Spleen (tissue), 11 donors: ENCODE measurements at regions not wholly inside any gene's neighbourhood (a gene's known extent, or its start where the extent isn't known, plus 50 kb on each side); places are given as distances from the start of the nearest gene placed in this dataset.

Experiments
- DNase-seq: peaks from one replicate; pipeline ENCODE4 v3.0.0-alpha.2; 2020
- H3K27ac ChIP-seq, 8 donors: fragments of 200-600 bp; sonication (generic) in 7 of 8; 1 replicate in 4 of 8; 2 replicates in 4 of 8; pipeline versions ENCODE4 v1.5.0 to v1.8.0; 2016 to 2021; ENCODE audit warnings: inconsistent platforms in 4 of 8, mild to moderate bottlenecking in 4 of 8, moderate library complexity in 1 of 8
- H3K27me3 ChIP-seq, 7 donors: fragments of 200-600 bp; sonication (generic) in 6 of 7; replicated peaks in 1 of 7; 1 replicate in 4 of 7; 2 replicates in 3 of 7; pipeline versions ENCODE4 v1.5.0 to v1.8.0; 2016 to 2021; ENCODE audit warnings: inconsistent platforms in 3 of 7, mild to moderate bottlenecking in 1 of 7
- H3K36me3 ChIP-seq, 6 donors: fragments of 200-600 bp; sonication (generic) in 5 of 6; 1 replicate in 4 of 6; 2 replicates in 2 of 6; pipeline versions ENCODE4 v1.5.0 to v1.8.0; 2016 to 2021; ENCODE audit warnings: inconsistent platforms in 2 of 6
- H3K4me1 ChIP-seq, 6 donors: fragments of 200-600 bp; sonication (generic) in 5 of 6; 1 replicate in 3 of 6; 2 replicates in 3 of 6; pipeline versions ENCODE4 v1.5.0 to v1.8.0; 2016 to 2021; ENCODE audit warnings: inconsistent platforms in 3 of 6
- H3K4me3 ChIP-seq, 8 donors: fragments of 200-600 bp; sonication (generic) in 7 of 8; 1 replicate in 4 of 8; 2 replicates in 4 of 8; pipeline versions ENCODE4 v1.5.0 to v1.8.0; 2016 to 2021; ENCODE audit warnings: inconsistent platforms in 4 of 8, mild to moderate bottlenecking in 4 of 8, moderate library complexity in 2 of 8
- H3K9me3 ChIP-seq, 8 donors: fragments of 200-600 bp; sonication (generic) in 7 of 8; 1 replicate in 4 of 8; 2 replicates in 4 of 8; pipeline versions ENCODE4 v1.5.0 to v1.8.0; 2016 to 2021; ENCODE audit warnings: inconsistent platforms in 4 of 8
- CTCF ChIP-seq, 11 experiments: fragments of 200-600 bp in 7 of 11; fragments of 450-650 bp in 4 of 11; sonication (generic) in 4 of 11; IDR thresholded peaks in 8 of 11; conservative IDR thresholded peaks in 3 of 11; 1 replicate in 7 of 11; 2 replicates in 4 of 11; pipeline versions ENCODE4 v1.4.0 to v1.8.0; 2016 to 2021; ENCODE audit warnings: antibody characterized with exemption in 11 of 11, inconsistent platforms in 4 of 11, mild to moderate bottlenecking in 1 of 11
- POLR2A ChIP-seq, 3 donors: fragments of 450-650 bp; IDR thresholded peaks; one replicate each; pipeline ENCODE4 v1.5.1; 2017; ENCODE audit warnings: antibody characterized with exemption in 3 of 3, mild to moderate bottlenecking in 1 of 3
- POLR2AphosphoS5 ChIP-seq, 3 donors: sonication (generic); formaldehyde crosslinking; IDR thresholded peaks; one replicate each; pipeline ENCODE4 v1.5.1; 2017; ENCODE audit warnings: antibody characterized with exemption in 3 of 3
- WGBS, 5 donors: extraction: QIAGEN DNeasy Blood & Tissue Kit in 3 of 5; methylation state at CpG; one replicate each; pipeline versions ENCODE4 v1.1.5 to v1.1.7; 2013 to 2018; 5-methylcytosine and 5-hydroxymethylcytosine counted together
- intact Hi-C: fragments of 100-400 bp; cut with DNase I; formaldehyde crosslinking; loops from one replicate; pipeline ENCODE4 v1.15.0; 2023; ENCODE audit warnings: low total_unique reads
- donor health status: healthy with polysubstance abuse.
- donor health status: DM: no; HTN: no; CAD: no; lungs with moderate emphysema.
- donor health status: DM: no; HTN: no; CAD: no.
- donor health status: Bipolar disorder and iron deficiency.
- donor health status: healthy.
- donor health status: DM: no; HTN: no; CAD: no.
- donor health status: DM: yes; HTN: yes; CAD: no.

GRCh38 chr2:58358026-58358425 lies 116.9 kb upstream of the FANCL start:
- Histone ChIP-seq H3K4me1 (no peaks in the 10 kb centered on the region), H3K36me3 (no peaks in the 10 kb centered on the region), H3K27me3 (no peaks in the 10 kb centered on the region), H3K9me3 (no peaks in the 10 kb centered on the region), H3K4me3 (no peak overlapping the region), H3K27ac (no peak overlapping the region)
- DNase-seq: no peak
- 63 to 84% (median 64%) methylated on average over 1 of the region's 1 CpG for WGBS, 5 donors
- intact Hi-C loops: no loop called here
- TF ChIP-seq POLR2A (IDR thresholded peaks at IDR 0.05): no peak
- TF ChIP-seq CTCF (IDR thresholded peaks at IDR 0.05 in 8 of 11, conservative IDR thresholded peaks at IDR 0.05 in 3 of 11): no peak
- no peak for TF ChIP-seq POLR2AphosphoS5 (IDR thresholded peaks at IDR 0.05)

GRCh38 chr2:58357521-58357920 lies 116.4 kb upstream of the FANCL start:
- intact Hi-C loops: no loop called here
- H3K36me3 ChIP-seq: no peaks in the 10 kb centered on the region
- WGBS, 5 donors: 30 to 65% (median 57%) methylated on average over 2 of the region's 2 CpGs

GRCh38 chr2:58354230-58354629 lies 113.1 kb upstream of the FANCL start:
- DNase-seq: no peak
- H3K4me1 ChIP-seq: no peaks in the 10 kb centered on the region
- H3K27ac ChIP-seq: no peak overlapping the region
- no peaks in the 10 kb centered on the region for H3K9me3 ChIP-seq
- no peak for TF ChIP-seq CTCF (IDR thresholded peaks at IDR 0.05 in 8 of 11, conservative IDR thresholded peaks at IDR 0.05 in 3 of 11)
- TF ChIP-seq POLR2A (IDR thresholded peaks at IDR 0.05): no peak
- no peak for TF ChIP-seq POLR2AphosphoS5 (IDR thresholded peaks at IDR 0.05)
- intact Hi-C loops: no loop called here
- no peaks in the 10 kb centered on the region for H3K27me3 ChIP-seq
- 71 to 81% (median 77%) methylated on average over 1 of the region's 1 CpG for WGBS, 5 donors
- no peaks in the 10 kb centered on the region for H3K36me3 ChIP-seq
- no peak overlapping the region for H3K4me3 ChIP-seq

More at GRCh38 chr2:58357521-58357920, 116.4 kb upstream of the FANCL start:
- no peaks in the 10 kb centered on the region for H3K9me3 ChIP-seq
- H3K27ac ChIP-seq: no peak overlapping the region
- H3K4me1 ChIP-seq: no peaks in the 10 kb centered on the region
- no peak for DNase-seq
- H3K4me3 ChIP-seq: no peak overlapping the region
- TF ChIP-seq POLR2A (IDR thresholded peaks at IDR 0.05): no peak
- no peak for TF ChIP-seq CTCF (IDR thresholded peaks at IDR 0.05 in 8 of 11, conservative IDR thresholded peaks at IDR 0.05 in 3 of 11)
- H3K27me3 ChIP-seq: no peaks in the 10 kb centered on the region

DNA sequence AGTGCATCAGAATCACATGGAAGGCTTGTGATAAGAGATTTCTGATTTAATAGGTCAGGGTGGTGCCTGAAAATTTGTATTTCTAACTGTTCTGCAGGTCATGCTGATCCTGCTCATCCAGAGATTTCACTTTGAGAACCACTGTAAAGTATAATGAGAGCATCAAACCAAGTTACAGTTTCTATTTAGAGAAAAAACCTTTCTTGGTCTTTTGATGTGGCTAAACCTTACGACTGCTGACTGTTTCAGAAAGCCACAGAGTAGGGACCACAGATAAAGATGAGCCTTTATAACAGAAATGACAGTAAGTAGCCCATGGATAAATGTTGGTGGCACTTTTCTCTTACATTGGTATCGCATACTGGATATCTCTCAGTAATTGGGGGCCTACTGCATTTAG lies 109.4 kb upstream of the FANCL start:
- WGBS, 5 donors: 50 to 66% (median 65%) methylated on average over 2 of the region's 2 CpGs
- Histone ChIP-seq H3K9me3 (no peaks in the 10 kb centered on the region), H3K36me3 (no peaks in the 10 kb centered on the region), H3K4me1 (no peaks in the 10 kb centered on the region), H3K27me3 (no peaks in the 10 kb centered on the region), H3K27ac (no peak overlapping the region), H3K4me3 (no peak overlapping the region)
- intact Hi-C loops: no loop called here
- TF ChIP-seq POLR2AphosphoS5 (IDR thresholded peaks at IDR 0.05) (no peak), CTCF (IDR thresholded peaks at IDR 0.05 in 8 of 11, conservative IDR thresholded peaks at IDR 0.05 in 3 of 11) (no peak), POLR2A (IDR thresholded peaks at IDR 0.05) (no peak)
- no peak for DNase-seq
